HG02973 (cell line): ENCODE measurements at regions not wholly inside any gene's neighbourhood (a gene's known extent, or its start where the extent isn't known, plus 50 kb on each side); places are given as distances from the start of the nearest gene placed in this dataset.
A peak's percentile ranks its signal among the peaks of the same experiment; 100 is the strongest.

Experiments used
- ATAC-seq: cut with Tn5 transposase; IDR thresholded peaks from one replicate; pipeline ENCODE4 v1.9.1; 2021; ENCODE audit warnings: moderate library complexity; ENCODE audit not compliant: unreplicated experiment

GRCh38 chr16:85971902-85972638 lies 73.1 kb downstream of the IRF8 start:
- no peak for ATAC-seq

GRCh38 chr16:85974428-85975375 lies 75.7 kb downstream of the IRF8 start:
- ATAC-seq: no peak

GRCh38 chr16:85975451-85975981 lies 76.6 kb downstream of the IRF8 start:
- no peak for ATAC-seq

- ATAC-seq: no peak
These were observed 79.4 kb downstream of the IRF8 start for GRCh38 chr16:85978291-85978775.

- ATAC-seq: no peak
These were observed 80.0 kb downstream of the IRF8 start for GRCh38 chr16:85978976-85979375.

DNA sequence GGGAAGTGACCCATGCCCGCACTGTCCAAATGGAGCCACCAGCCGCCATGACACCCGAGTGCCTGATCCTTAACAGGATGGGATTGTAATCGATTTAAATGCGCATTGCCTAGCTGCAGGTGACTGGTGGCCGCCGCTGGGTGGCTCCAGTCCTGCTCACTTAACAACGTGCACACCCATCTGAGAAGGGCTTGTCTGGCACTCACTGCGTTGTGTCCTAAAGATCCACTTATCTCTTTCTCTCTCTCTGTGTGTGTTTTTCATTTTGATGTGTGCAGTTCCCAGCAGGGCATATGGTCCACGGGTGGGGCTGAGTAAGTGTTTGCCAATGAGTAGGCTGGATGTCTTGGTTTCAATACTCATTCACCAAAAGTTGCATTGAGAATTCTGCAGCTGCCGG lies 80.6 kb downstream of the IRF8 start:
- no peak for ATAC-seq

GRCh38 chr16:85980686-85981085 lies 81.7 kb downstream of the IRF8 start:
- ATAC-seq: no peak

GRCh38 chr16:85981826-85982562 lies 83.0 kb downstream of the IRF8 start:
- no peak for ATAC-seq

DNA sequence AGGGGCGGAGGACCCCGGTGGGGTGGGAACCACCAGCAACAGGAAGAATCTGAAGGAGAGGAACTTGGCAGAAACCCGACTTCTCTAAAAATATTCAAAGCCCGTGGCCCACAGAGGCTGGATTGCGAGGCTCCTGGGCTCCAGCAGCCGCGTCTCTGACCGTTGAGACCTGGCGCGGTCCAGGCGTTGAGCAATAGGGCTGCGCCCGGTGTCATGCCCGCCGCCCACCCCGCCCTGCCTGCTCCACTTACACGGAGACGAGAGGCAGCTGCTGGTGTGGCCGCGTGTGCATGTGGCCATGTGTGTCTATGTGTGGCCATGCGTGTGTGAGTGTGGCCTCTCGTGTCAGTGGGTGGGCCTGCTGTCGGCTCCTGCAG lies 83.6 kb downstream of the IRF8 start:
- ATAC-seq: no peak

GRCh38 chr16:85983064-85983463 lies 84.1 kb downstream of the IRF8 start:
- ATAC-seq: no peak

DNA sequence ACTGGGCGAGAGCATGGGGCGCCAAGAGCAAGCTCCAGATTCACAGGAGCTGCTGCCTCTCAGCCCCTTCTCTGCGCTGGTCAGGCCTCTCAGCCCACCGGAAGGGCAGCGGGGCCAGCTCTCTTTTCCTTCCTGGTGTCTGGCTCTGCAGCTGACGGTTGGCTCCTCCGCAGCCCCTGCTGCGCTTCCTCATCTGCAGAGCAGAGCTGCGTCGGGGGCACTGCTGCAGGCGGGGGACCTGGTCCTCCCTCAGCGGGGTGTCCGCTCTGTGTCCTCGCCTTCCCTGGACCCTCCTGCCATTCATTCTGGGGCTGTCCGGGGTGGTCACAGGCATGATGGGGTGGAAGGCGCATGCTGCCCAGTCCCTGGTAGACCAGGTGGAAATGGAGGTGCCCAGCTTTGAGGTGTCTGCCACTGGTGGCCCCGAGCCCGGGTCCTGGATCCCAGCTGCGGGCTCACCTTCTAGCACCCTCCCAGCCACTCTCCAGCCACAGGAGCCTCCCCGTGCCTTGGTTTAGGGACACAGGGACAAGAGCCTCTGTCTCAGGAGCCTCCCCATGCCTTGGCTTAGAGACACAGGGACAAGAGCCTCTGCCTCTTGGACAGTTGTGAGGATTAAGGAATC lies 84.8 kb downstream of the IRF8 start:
- ATAC-seq: no peak

- ATAC-seq: no peak
These were observed 85.4 kb downstream of the IRF8 start for GRCh38 chr16:85984231-85984880.

GRCh38 chr16:85984947-85985451 lies 86.0 kb downstream of the IRF8 start:
- no peak for ATAC-seq

- ATAC-seq: no peak
These were observed 88.2 kb downstream of the IRF8 start for GRCh38 chr16:85986931-85987749.

GRCh38 chr16:85987750-85988078 lies 88.8 kb downstream of the IRF8 start:
- ATAC-seq: no peak

DNA sequence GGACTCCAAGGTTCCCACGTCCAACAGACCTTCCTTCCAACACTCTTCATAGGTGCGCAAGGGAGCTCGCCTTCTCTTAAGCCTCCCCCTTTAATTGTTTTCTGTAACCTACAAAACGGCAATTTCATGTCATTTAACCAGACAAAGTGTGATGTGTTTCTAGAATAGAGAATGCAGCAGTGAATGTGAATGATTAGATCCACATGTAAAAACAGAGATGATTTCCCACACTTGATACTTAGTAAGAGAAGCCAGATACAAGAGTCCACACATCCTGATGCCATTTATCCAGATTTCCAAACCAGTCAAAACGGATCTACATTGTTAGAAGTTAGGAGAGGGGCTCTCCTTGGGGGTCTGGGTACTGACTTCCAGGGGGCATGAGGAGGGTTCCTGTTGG lies 89.3 kb downstream of the IRF8 start:
- no peak for ATAC-seq

DNA sequence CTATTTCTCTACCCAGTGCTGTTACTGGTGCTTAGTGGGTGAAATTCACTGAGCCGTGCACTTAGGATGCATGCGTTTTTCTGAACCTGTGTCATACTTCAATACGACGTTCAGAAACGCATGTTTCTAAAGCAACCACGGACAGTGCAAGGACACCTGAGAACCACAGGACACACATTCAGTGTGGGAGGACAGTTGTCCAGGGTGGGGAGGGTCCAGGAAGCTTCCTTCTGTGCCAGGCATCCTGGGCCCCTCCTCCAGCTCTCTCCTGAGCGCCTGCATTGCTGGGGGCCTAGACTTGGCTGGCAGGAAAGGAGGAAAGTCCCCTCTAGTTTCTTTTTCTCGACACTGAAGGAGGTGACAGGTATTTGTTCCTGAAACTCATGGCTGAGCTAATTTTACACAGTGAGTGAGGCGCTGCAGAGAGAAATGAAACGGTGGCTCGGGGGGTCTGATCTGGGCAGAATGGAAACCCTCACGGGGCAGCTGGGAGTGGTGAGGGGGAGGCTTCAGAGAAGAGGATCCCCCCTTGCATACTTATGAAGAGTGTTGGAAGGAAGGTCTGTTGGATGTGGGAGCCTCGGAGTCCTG lies 89.9 kb downstream of the IRF8 start:
- peak; percentile 60 for ATAC-seq

DNA sequence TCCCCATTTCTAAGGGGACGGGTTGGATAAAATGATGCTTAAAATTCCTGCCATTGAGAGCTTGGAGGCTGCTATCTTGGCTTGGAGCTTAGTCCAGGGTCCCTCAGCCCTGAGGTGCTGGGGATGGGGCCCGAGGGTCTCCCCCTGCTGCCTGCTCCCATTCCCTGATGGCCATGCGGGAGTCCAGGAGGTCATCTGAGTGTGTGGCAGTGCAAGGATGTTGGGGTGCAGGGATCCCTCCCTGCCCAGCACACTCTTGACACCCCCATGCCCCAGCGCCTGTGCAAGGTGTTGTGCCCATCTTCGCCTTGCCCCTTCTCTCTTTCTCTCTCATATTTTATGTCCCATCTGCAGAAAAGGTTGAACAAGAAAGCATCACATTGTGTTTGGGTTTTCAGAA lies 90.4 kb downstream of the IRF8 start:
- ATAC-seq: no peak
